ENCODE measurements at regions not wholly inside any gene's neighbourhood (a gene's known extent, or its start where the extent isn't known, plus 50 kb on each side); places are given as distances from the start of the nearest gene placed in this dataset.

GRCh38 chr1:36554323-36554628, 71.6 kb upstream of the CSF3R start:
- Histone ChIP-seq H3K27me3 (ENCODE audit: insufficient read depth, low read length) (peaks cover 31% of the 10 kb centered on the region), H3K27ac (ENCODE audit: low read length) (no peak overlapping the region), H3K9ac (ENCODE audit: low read depth, low read length) (no peak overlapping the region), H3K4me3 (ENCODE audit: low read length) (no peak overlapping the region), H3K4me1 (ENCODE audit: insufficient read depth, low read length) (no peaks in the 10 kb centered on the region), H3K36me3 (ENCODE audit: insufficient read depth, low read depth, low read length) (no peaks in the 10 kb centered on the region), H3K9me3 (ENCODE audit: insufficient read depth, low read depth, low read length) (no peaks in the 10 kb centered on the region)

DNA sequence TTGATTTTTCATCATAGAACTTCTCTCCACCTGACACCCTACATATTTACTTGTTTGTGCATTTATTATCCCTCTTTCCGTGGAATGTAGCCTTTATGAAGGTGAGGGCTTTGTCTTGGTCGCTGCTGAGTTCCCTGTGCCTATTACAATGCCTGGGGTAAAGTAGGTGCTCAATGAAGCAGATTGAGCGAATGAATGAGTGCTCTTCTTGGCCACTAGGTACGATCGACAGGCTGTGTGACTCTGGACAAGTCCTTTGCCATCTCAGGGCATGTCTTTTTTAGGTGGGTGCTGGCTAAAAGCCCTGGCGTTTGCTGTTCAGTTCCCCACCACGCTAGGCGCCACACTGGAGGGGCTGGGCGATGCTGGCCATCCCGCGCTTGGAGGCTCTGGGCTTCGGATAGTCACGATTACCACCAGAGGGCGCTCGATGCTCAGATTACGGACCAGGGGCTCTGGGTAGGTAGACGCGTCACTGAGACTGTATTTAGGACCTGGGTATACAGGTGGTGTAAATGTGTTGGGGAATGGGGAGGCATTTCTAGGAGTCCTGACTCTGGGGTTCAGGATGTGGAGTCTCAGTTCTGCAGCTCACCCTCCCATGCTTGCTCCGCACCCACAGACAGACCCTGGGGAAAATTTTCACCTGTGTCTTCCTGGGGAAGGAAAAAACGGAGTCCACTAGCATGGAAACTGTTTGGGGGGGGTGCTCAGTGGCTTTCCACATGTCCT, 71.0 kb upstream of the CSF3R start:
- Histone ChIP-seq H3K36me3 (ENCODE audit: insufficient read depth, low read depth, low read length) (no peaks in the 10 kb centered on the region), H3K4me3 (ENCODE audit: low read length) (no peak overlapping the region), H3K27me3 (ENCODE audit: insufficient read depth, low read length) (peaks cover 31% of the 10 kb centered on the region), H3K27ac (ENCODE audit: low read length) (no peak overlapping the region), H3K4me1 (ENCODE audit: insufficient read depth, low read length) (no peaks in the 10 kb centered on the region), H3K9me3 (ENCODE audit: insufficient read depth, low read depth, low read length) (no peaks in the 10 kb centered on the region), H3K9ac (ENCODE audit: low read depth, low read length) (no peak overlapping the region)

DNA sequence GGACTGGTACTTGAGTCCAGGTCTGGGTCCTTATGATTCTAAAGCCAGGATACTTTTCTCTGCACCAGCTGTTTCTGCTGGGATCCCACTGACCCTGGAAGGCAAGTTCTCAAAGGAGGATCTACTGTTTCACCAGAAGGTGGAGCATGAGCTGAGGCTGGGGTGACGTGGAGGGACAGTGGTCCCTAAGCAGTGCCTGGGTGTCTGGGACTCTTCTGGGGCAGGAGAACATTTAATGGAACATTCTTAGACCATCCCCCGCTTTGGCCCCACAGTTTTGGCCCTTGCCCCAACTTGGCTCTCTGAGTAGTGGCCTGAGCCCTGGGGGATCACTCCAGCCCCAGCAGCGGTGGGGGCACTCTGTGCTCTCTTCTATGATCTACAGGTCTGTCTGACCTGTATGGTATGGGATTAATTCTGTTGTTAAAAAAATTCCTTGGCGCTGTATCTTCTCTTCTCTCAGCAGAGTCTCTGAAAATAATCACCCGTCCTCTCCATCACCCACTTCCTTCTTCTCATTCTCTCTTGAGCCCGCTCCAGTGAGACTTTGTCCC, 60.3 kb upstream of the CSF3R start:
- Histone ChIP-seq H3K9ac (ENCODE audit: low read depth, low read length) (no peak overlapping the region), H3K4me3 (ENCODE audit: low read length) (no peak overlapping the region), H3K4me1 (ENCODE audit: insufficient read depth, low read length) (no peaks in the 10 kb centered on the region), H3K27ac (ENCODE audit: low read length) (no peak overlapping the region), H3K27me3 (ENCODE audit: insufficient read depth, low read length) (no peaks in the 10 kb centered on the region; the same call in none of the 2 replicates), H3K36me3 (ENCODE audit: insufficient read depth, low read depth, low read length) (no peaks in the 10 kb centered on the region), H3K9me3 (ENCODE audit: insufficient read depth, low read depth, low read length) (no peaks in the 10 kb centered on the region)

- Histone ChIP-seq H3K9me3 (ENCODE audit: insufficient read depth, low read depth, low read length) (no peaks in the 10 kb centered on the region), H3K27ac (ENCODE audit: low read length) (no peak overlapping the region), H3K36me3 (ENCODE audit: insufficient read depth, low read depth, low read length) (no peaks in the 10 kb centered on the region), H3K4me3 (ENCODE audit: low read length) (no peak overlapping the region), H3K4me1 (ENCODE audit: insufficient read depth, low read length) (no peaks in the 10 kb centered on the region), H3K27me3 (ENCODE audit: insufficient read depth, low read length) (no peaks in the 10 kb centered on the region; the same call in none of the 2 replicates), H3K9ac (ENCODE audit: low read depth, low read length) (no peak overlapping the region)
Observed at GRCh38 chr1:36542024-36542961, 59.6 kb upstream of the CSF3R start.

DNA sequence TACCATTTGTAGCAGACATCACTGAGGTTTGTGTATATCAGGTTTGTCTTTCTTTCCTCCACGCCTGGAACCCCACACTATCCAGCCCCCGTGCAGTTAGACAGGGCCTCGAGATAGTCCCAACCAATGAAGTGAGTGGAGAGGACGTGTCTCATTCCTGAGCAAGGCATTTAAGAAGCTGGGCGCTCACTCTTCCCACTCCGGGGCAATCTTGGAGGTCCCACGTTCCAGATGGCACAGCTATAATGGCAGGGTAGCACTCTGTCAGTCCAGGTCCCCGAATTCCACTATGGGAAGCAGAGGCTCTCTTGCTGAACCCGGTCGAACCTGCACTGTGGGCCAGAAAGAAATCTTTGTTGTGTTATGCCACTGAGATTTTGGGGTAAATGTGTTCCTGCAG, 57.3 kb upstream of the CSF3R start:
- H3K27me3 ChIP-seq (ENCODE audit: insufficient read depth, low read length): no peaks in the 10 kb centered on the region; the same call in 1 of the 2 replicates
- no peaks in the 10 kb centered on the region for H3K36me3 ChIP-seq (ENCODE audit: insufficient read depth, low read depth, low read length)
- H3K9ac ChIP-seq (ENCODE audit: low read depth, low read length): no peak overlapping the region
- no peak overlapping the region for H3K27ac ChIP-seq (ENCODE audit: low read length)
- no peaks in the 10 kb centered on the region for H3K9me3 ChIP-seq (ENCODE audit: insufficient read depth, low read depth, low read length)
- H3K4me1 ChIP-seq (ENCODE audit: insufficient read depth, low read length): no peaks in the 10 kb centered on the region
- H3K4me3 ChIP-seq (ENCODE audit: low read length): no peak overlapping the region

- Histone ChIP-seq H3K36me3 (ENCODE audit: insufficient read depth, low read depth, low read length) (no peaks in the 10 kb centered on the region), H3K4me1 (ENCODE audit: insufficient read depth, low read length) (no peaks in the 10 kb centered on the region), H3K4me3 (ENCODE audit: low read length) (no peak overlapping the region), H3K9ac (ENCODE audit: low read depth, low read length) (no peak overlapping the region), H3K27me3 (ENCODE audit: insufficient read depth, low read length) (no peaks in the 10 kb centered on the region; the same call in 1 of the 2 replicates), H3K9me3 (ENCODE audit: insufficient read depth, low read depth, low read length) (no peaks in the 10 kb centered on the region), H3K27ac (ENCODE audit: low read length) (no peak overlapping the region)
Observed at GRCh38 chr1:36539526-36539925, 56.8 kb upstream of the CSF3R start.

- no peaks in the 10 kb centered on the region for H3K9me3 ChIP-seq (ENCODE audit: insufficient read depth, low read depth, low read length)
- no peak overlapping the region for H3K9ac ChIP-seq (ENCODE audit: low read depth, low read length)
- no peak overlapping the region for H3K27ac ChIP-seq (ENCODE audit: low read length)
- H3K36me3 ChIP-seq (ENCODE audit: insufficient read depth, low read depth, low read length): no peaks in the 10 kb centered on the region
- H3K4me1 ChIP-seq (ENCODE audit: insufficient read depth, low read length): no peaks in the 10 kb centered on the region
- no peak overlapping the region for H3K4me3 ChIP-seq (ENCODE audit: low read length)
- H3K27me3 ChIP-seq (ENCODE audit: insufficient read depth, low read length): no peaks in the 10 kb centered on the region; the same call in 1 of the 2 replicates
Observed at GRCh38 chr1:36537991-36538390, 55.3 kb upstream of the CSF3R start.

- no peaks in the 10 kb centered on the region; the same call in 1 of the 2 replicates for H3K27me3 ChIP-seq (ENCODE audit: insufficient read depth, low read length)
- no peak overlapping the region; the same call in 1 of the 2 replicates for H3K9ac ChIP-seq (ENCODE audit: low read depth, low read length)
- no peak overlapping the region for H3K4me3 ChIP-seq (ENCODE audit: low read length)
- H3K9me3 ChIP-seq (ENCODE audit: insufficient read depth, low read depth, low read length): no peaks in the 10 kb centered on the region
- no peaks in the 10 kb centered on the region for H3K4me1 ChIP-seq (ENCODE audit: insufficient read depth, low read length)
- no peak overlapping the region for H3K27ac ChIP-seq (ENCODE audit: low read length)
- no peaks in the 10 kb centered on the region for H3K36me3 ChIP-seq (ENCODE audit: insufficient read depth, low read depth, low read length)
Observed at GRCh38 chr1:36537190-36537768, 54.6 kb upstream of the CSF3R start.

- no peak overlapping the region for H3K9ac ChIP-seq (ENCODE audit: low read depth, low read length)
- H3K27me3 ChIP-seq (ENCODE audit: insufficient read depth, low read length): no peaks in the 10 kb centered on the region; the same call in 1 of the 2 replicates
- no peaks in the 10 kb centered on the region for H3K4me1 ChIP-seq (ENCODE audit: insufficient read depth, low read length)
- H3K36me3 ChIP-seq (ENCODE audit: insufficient read depth, low read depth, low read length): no peaks in the 10 kb centered on the region
- no peaks in the 10 kb centered on the region for H3K9me3 ChIP-seq (ENCODE audit: insufficient read depth, low read depth, low read length)
- no peak overlapping the region for H3K27ac ChIP-seq (ENCODE audit: low read length)
- H3K4me3 ChIP-seq (ENCODE audit: low read length): no peak overlapping the region
Observed at GRCh38 chr1:36536727-36537126, 54.0 kb upstream of the CSF3R start.

DNA sequence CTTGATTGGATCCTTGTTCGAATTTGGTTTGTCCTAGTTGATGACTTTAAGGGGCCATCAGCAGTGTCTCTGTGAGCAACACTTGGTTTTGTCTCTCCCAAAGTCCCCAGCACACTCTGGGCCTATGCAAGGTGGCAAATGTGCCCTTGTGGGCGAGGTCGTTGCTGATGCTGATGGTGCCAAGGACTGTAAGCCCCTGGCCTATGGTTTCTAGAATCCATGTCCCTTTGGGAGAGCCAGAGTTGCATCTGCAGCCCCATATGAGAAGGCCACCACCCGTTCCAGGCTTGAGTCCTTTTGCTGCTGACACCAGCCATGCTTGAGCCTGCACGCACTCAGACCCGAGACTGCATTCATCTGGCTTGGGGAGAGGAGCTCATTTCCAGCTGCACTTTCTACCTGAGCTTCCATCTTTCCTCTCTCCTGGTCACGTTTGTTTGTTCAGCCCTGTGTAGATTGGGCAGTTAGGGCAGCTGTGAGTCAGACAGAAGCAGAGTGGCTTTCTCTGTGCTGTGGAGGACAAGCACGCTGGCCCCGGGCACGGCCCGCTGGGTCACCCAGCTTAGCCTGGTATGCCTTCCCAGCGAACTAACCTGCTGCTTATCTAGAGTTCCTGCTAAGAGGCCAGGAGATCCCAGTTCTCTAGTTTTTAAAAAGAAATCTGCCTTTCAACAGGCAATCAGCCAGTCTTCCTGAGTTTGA, 52.1 kb upstream of the CSF3R start:
- Histone ChIP-seq H3K27me3 (ENCODE audit: insufficient read depth, low read length) (no peaks in the 10 kb centered on the region; the same call in 1 of the 2 replicates), H3K9me3 (ENCODE audit: insufficient read depth, low read depth, low read length) (no peaks in the 10 kb centered on the region), H3K4me1 (ENCODE audit: insufficient read depth, low read length) (no peaks in the 10 kb centered on the region), H3K4me3 (ENCODE audit: low read length) (no peak overlapping the region), H3K9ac (ENCODE audit: low read depth, low read length) (no peak overlapping the region), H3K36me3 (ENCODE audit: insufficient read depth, low read depth, low read length) (no peaks in the 10 kb centered on the region), H3K27ac (ENCODE audit: low read length) (no peak overlapping the region)

DNA sequence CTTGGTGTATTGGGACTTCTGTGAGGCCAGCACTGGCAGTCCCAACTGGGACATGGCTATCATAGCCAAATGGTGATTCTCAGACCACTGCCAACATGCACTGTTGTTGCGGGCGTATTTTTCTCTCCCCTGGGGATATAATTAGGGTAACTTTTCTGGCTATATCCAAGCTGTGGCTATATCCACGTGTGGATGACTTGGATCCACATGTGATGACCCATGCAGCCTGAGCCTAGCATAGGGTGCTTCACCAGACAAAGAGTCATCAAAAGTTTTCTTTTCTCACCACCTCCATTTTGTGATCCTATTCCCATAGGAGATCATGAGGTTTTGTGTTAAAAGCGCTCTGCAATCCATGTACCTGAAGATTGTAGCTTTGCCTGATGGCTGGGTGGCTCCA, 51.2 kb upstream of the CSF3R start:
- Histone ChIP-seq H3K4me3 (ENCODE audit: low read length) (no peak overlapping the region), H3K9ac (ENCODE audit: low read depth, low read length) (no peak overlapping the region), H3K27ac (ENCODE audit: low read length) (no peak overlapping the region), H3K4me1 (ENCODE audit: insufficient read depth, low read length) (no peaks in the 10 kb centered on the region), H3K27me3 (ENCODE audit: insufficient read depth, low read length) (no peaks in the 10 kb centered on the region; the same call in 1 of the 2 replicates), H3K9me3 (ENCODE audit: insufficient read depth, low read depth, low read length) (no peaks in the 10 kb centered on the region), H3K36me3 (ENCODE audit: insufficient read depth, low read depth, low read length) (no peaks in the 10 kb centered on the region)
